ENCODE measurements at regions not wholly inside any gene's neighbourhood (a gene's known extent, or its start where the extent isn't known, plus 50 kb on each side); places are given as distances from the start of the nearest gene placed in this dataset.

DNA sequence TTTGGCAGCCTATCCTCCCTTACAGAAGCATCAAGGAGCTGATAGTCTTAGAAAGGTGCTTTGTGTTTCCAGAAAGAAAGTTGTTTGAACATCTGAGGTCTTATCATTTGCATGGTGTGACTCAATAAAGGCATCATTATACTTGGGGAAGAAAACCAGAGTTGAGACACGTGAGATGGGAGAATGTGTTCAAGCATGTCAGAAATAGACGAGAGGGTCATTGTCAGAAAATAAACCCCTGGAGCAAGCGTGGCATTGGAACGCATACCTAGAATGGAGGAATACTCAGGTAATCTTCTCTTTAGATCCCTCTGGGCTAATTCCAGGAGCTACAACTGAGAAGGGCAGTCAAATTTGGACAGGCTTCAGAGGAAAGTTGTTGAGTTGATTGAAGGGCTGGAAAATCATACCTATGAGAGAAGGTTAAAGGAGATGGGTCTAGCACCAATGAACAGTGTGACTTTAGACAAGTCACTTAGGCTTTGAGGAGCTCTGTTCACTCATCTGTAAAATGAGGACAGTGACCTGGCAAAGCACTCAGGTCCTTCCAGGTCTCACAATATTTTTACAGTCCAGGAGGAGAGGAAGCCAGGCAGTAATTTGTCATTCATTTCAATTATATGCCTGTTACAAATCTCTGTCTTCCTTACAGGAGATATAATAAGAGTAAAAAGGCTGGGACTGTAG, 101.3 kb upstream of the C1orf21 start:
- DNase-seq, result no peak

DNA sequence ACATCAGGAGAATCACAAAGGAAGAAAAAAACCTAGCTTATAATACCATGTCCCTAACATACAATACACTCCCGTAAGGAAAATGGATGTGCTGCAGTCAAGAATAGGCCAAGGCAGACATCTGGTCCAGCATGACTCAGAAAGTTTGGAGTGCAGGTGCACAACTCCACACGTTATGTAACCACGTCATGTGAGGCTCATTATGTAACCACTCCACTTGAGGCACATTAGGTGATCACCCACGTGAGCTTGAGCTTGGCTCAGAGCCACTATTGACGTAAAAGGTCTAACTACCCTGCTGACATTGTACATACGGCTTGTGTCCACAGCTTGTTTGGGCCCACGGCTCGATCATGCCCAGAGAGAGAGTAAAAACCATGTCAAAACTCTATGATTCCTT, 99.8 kb upstream of the C1orf21 start:
- DNase-seq, result peak; percentile 36

DNA sequence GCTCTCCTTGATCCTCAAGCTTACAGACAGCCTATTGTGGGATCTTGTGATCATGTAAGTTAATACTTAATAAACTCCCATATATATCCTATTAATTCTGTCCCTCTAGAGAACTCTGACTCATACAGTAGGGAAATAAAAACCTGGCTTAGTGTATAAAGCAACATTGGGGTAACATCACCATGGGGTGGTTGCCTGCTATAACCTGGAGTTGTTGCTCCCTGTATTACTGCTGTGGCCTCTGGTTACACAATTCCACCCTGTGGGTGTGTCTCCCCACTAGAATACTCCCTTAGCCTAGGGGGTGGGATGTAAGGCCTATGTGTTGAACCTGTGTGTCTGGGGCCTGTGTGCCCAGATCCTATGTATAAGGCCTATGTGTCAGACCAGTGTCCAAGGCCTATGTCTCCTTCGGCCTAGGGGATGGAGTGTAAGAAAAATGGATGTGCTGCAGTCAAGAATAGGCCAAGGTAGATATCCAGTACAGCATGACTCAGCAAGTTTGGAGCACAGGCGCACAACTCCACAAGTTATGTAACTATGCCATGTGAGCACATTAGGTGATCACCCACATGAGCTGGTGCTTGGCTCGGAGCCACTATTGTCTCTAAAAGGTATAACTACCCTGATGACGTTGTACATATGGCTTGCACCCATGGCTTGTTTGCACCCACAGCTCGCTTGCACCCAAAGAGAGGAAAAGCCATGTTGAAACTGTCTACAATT, 96.8 kb upstream of the C1orf21 start:
- no peak for DNase-seq

DNA sequence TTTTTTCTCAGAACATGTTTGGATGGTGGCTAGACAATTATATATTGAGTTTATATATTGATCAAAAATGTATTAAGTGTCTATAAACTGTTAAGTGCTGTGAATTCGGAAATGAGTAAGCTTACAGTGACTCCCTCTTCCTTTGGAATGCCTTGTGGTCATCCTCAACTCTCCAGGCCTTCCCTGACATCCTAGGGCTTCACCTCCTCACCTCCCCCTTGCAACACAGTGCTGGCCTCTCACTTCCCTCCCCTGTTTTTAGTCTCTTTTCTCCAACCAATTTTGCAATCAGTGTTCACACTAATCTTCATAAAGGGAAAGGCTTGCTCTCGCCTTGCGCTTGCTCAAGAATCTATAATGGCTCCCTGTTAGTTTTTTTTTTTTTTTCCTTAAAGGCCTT, 95.1 kb upstream of the C1orf21 start:
- DNase-seq, result no peak

DNA sequence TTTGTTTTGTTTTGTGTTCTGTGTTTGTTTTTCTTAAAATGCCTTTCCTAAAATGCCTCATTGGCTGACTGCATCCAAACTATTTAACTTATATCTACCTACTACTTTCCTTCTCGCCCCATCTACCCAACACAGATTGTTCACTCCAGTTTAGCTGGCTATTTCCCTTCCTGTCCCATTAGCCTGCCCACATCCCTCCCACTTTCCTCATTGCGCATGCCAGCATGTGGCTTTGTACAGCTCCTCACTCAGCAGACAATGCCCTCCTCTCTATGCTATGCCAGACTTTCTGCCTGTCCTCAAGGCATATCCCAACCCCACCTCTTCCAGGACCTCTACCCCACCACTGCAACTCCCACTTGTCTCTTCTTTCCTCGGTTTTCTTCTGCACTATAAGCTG, 94.7 kb upstream of the C1orf21 start:
- DNase-seq, result no peak

DNA sequence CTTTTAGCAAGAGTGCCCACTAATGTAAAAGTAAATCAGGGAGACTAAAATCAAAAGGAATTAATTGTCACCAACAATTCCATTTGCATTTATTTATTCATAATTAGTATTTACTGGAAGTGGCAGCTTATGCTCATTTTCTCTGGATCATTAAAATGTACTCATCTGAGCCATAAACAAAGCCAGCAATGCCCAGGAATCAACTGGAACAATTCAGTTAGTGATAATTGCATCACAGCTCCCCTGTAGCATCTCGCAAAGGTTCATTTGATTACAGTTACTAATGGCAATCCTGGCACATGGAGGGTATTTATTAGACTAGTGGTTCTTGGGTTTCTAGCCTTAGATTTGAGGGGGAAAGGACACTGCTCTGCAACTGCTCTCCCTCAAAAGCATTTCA, 92.7 kb upstream of the C1orf21 start:
- DNase-seq, result no peak

DNA sequence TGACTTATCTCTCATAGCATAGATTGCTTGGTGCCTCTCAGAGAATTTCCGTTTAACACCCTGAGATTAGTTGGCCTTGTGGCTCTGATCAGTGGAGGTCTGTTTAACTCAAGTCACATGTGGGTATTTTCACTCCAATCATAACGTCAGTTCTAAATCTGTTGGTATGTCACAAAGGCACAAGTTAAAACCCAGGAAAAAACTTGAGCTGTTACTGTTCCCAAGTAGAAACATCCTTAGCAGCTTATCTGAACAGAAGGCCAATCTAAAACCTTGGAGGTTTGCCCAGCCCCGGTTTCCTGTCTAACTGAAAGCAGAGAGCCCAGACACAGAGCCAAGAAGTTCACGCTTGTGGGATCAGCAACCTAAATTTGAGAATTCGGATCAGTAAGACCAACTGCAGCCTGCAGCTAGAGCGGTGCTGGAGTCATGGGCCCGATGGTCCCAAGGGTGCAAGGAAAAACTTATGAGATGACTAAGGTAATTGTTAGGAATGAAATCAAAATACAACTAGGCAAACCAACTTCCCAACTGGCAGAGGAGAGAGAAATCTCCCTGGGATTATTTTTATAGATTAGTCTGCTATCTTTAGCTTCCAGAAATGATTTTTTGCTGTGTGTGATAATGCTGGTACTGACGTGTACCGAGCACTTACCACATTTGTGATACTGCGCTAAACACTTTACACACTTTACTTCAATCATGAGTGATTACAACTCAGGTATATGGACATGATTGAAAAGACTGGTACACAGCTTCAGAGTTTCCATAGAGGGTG, 90.2 kb upstream of the C1orf21 start:
- DNase-seq, result no peak

DNA sequence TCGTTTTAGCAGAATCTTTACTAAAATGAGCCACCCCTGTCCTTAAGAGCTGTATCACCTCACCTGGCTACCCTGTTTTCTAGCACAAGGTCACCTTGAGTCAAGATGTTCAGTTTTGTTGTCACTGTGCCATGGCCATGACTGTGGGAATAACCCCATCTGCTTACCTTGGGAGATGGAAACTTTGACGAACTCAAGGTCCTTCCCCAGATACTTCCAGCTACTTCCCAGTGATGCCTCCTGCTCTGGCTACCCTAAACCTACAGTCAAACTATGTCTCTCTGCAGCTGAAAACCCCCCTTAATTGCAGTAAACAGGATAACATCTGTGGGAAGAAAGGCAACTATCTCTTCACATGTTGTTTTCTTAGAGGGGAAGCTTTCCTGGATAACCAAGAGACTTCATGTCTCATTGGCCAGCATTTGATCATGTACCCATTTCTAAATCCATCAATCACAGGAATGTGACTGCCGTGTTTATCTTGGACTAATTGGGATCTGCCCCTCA, 89.5 kb upstream of the C1orf21 start:
- DNase-seq, result no peak

DNA sequence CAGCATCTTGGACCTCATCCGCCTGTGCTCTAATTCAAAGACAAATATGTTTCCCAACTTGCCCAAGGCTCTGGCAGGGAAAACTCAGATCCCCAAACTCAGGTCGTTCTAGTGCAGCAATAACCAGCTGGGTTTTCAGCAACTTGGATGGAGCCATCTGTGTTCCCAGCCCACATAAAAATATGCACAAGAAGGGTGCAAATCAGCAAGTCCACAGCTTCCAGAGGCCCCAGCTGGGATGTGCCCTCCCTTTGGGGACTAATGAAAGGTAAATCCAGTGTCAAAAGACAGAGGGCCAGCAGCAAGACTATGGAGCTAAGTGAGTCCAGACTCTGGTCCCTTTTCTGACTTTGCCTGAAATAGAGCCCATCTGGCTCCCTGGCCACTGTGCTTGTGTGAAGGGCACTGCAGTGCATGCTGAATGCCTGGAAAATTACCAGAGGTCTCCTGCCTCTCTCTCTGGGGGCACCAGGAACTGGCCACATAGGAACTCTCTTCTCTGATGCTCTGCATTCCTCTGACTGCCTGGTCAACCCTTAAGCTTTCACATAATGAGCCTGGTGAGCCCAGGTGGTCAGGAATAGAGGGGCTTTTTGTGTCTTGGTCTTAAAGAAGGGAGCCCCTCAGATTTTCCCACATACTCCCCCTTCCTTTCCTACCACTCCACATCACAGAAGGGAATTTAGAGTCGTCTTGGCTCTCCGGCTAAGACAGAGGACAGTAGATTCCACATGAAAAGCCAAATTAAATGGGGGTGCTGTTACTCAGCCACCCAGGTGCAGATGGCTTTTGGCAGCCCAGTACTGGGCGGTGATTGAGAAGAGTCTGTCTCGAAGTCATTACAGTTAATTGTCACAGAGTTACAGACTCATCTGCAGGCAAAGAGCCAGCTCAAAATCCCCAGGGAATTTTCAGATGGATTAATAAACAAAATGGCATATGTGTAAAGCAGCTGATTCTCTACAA, 88.1 kb upstream of the C1orf21 start:
- no peak for DNase-seq

DNA sequence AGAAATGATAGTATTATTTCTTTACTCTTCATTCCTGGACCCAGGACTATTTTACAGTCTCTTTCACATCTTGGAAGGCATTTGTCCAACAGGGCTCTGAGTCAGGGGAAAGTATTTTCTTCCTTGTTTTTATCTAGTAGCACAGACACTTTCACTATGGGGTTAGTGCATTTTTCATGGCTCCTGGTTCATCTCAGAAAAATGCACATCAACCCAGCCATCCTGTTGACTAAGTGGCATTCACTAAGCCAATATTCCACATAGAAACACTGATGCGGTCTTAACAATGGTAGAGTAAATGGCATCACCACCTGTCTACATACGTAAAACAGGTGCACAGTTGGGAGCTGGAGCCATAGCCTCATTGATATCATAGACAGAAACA, 87.4 kb upstream of the C1orf21 start:
- DNase-seq, result no peak

DNA sequence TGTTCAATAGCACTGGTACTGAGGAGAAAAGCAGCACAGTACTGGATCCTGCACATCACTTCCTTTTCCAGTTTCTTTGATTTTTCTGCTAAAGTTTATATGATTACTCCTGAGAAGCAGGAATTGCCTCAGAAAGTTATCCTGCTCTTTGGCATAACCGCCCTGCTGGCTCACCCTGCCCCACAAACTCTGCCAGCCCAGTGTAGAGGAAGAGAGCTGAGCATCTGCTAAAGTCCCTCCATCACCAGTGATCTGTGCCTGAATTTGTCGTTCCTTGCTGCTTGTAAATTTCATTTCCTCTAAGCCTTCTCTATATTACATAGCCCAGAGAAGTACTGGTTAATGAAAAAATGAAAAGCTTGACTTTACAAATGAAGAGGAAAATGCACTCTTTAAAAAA, 87.0 kb upstream of the C1orf21 start:
- no peak for DNase-seq

DNA sequence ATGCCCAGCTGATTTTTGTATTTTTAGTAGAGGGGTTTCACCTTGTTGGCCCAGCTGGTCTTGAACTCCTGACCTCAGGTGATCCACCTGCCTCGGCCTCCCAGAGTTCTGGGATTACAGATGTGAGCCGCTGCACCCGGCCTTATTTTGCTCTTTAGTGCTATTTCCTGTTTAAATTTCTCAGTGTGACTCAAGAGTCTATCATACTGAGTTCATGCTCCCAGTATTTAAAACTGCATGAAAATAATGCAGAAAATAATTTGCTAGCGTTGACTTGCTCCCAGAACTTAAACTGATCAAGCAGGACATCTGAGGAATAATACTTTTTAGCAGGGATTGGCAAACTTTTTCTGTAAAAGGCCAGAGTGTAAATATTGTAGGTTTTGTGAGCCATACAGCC, 86.4 kb upstream of the C1orf21 start:
- DNase-seq, result no peak

DNA sequence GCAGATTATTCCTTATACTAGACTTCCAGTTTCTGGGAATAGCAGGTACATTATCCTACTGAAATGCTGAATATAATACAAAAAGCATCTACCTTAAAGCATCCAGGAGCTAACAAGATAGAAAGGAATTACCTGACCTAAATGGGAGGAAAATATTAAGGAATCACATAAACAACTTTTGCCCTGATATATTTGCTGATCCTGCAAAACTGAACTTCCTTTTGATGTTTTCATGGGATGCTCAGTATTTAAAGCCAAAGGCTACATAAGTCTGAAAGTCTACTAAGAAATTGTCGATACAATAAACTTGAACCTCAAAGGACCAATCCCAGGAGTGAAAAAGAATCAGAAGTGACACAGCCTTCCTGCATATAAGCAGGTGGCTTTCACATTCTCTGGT, 85.6 kb upstream of the C1orf21 start:
- no peak for DNase-seq

DNA sequence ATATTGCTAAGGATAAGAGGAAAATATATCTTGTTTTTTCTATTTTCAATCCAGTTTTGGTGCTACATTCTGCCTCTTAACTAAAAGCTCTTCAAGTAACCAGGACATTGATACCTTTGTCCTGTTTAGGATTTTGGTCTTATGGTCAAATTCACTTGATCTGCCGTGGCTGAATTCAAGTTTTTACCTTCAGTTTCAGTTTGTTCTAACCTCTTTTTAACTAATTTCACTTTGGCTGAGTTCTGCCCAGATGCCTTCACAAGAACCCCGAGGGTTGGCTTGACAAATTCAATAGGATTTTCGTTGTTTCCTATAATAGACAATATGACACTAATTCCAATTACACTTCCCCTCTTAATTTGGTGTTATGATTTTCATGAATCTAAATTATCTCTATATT, 84.5 kb upstream of the C1orf21 start:
- DNase-seq, result no peak

DNA sequence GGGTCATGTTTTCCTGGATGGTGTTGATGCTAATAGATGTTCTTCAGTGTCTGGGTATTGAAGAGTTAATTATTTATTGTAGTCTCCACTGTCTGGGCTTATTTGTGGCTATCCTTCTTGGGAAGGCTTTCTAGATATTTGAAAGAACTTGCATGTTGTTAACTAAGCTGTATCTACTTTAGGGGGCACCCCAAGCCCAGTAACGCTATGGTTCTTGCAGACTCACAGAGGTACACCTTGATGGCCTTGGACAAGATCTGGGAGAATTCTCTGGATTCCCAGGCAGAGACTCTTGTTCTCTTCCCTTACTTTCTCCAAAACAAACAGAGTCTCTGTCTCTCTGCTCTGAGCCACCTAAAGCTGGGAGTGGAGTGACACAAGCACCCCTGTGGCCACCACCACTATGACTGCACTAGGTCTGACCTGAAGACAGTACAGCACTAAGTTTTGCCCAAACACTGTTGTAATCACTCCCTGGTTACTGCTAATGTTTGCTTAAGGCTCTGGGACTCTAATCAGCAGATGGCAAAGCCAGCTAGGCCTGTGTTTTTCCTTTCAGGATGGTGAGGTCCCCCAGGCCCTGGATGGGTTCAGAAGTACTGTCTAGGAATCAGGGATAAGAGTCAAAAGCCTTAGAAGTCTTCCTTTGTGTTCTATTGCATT, 76.5 kb upstream of the C1orf21 start:
- DNase-seq, result no peak

DNA sequence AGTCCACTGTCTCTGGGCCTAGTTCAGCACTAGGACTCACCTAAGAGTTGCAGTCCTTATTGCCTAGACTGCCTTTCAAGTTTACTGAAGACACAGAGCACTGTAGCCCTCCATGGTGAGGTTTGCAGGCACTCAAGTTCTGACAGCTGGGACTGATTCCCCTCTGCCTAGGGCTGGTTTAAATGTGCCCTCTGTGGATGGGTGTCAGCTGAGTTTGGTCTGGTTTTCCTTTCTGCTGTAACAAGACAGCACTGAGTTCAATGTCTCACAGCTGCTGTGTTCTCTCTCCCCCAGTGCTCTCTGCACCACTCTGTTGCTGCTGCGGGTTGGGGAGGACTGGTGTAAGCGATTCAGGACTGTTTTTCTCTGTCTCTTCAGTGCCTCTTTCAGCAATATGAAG, 75.2 kb upstream of the C1orf21 start:
- DNase-seq, result no peak

DNA sequence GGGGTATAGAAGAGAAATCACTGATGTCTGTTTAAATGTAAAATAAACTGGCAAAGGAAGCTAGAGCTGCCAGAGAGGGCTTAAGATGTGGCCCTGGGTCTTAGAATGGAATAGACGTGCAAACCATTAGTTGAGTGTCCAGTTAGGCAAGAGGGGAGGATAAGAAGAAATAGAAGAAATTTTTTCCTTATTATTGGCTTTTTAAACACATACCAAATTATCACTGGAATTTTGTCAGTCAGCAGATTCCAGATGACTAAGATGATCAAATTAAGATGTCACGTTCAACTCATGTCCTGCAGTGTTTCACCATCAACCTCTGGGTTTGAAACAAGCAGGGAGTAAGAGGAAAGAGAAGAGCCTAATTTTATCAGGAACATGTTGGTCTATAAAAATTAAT, 71.6 kb upstream of the C1orf21 start:
- no peak for DNase-seq

DNA sequence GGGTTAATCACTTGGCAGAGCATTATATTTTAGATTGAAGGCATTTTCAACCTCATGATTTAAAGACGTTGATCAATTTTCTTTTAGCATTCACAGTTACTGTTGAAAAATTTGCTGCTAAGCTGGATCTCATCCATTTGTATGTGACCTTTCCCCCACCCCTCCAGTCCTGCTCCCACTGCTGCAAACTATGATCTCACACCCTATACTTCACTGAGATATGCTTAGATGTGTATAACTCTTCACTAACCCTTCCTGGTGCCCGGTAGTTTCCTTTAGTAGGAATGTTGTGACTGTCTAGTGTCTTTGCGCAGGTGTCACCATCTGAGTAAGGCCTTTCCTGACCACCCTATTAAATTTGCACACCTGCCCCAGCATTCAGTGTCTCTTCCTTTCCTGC, 67.0 kb upstream of the C1orf21 start:
- no peak for DNase-seq

DNA sequence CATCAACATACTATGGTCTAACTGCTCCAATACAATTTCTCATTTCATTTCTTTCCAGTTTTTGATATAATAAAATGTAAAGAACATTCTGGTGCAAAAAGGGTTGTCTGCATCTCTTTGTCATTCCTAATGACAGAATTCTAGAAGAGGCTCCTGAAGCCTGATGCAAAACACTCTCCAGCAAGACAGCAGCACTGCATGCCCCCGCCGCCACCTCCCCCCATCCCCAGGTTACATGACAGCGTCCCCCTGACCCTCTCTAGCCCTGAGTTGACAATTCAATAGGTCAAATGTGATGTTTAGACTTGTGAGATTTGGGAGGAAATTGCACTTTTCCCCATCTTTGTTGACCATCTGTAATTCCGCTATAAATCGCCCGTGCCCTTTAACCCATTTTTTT, 64.6 kb upstream of the C1orf21 start:
- DNase-seq, result no peak

DNA sequence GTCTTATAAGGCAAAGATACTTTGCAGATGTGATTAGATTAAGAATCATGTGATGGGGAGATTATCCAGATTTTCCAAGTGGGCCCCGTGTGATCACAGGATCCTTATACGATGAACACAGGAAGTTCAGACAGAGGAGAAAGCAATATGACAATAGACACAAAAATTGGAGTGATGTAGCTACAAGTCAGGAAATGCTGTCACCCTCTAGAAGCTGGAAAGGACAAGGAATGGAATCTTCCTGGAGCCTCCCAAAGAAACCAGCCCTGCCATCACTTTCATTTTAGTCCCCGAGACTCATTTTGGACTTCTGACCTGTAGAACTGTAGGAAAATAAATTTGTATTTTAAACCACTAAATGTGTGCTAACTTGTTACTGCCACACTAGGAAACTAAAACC, 61.9 kb upstream of the C1orf21 start:
- DNase-seq, result no peak

DNA sequence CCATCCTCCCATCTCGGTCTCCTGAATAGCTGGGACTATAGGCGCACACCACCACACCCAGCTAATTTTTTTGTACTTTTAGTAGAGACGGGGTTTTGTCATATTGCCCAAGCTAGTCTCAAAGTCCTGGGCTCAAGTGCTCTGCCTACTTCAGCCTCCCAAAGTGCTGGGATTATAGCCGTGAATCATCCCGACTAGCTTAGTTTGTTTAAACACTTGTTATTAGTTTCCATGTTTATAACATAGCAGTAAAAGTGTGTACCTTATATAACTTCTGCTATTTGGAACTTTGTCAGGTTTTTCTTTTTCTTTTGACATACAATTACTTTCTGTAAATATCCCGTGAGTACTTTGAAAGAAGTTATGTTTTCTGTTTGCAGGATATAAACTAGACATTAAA, 60.6 kb upstream of the C1orf21 start:
- DNase-seq, result no peak

DNA sequence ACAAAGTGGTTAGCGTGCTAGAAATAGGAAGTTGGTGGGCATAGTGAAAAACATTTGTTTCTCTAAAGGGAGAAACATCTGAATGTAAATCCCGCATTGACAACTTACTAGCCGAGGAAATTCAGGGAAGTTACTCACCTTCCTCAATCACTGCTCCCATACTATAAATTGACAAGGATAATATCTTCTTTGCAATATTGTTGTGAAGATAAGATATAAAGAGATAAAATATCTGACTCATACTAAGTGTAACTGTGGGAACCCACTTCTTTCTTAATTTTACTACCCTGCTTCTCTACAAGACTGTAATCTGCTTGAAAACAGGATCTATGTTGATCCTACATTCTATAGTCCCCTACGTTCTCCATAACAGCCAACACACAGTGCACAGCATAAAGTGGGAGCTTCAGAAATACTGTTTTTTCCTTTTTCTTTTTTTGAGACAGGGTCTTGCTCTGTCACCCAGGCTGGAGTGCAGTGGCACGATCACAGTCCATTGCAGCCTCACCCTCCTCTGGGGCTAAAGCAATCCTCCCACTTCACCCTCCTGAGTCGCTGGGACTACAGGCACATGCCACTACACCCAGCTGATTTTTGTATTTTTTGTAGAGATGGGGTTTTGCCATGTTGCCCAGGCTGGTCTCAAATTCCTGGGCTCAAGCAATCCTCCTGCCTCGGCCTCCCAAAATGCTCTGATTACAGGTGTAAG, 57.4 kb upstream of the C1orf21 start:
- no peak for DNase-seq

All from NCI-H510A treated with DMSO at 0.1 percent for 48 hours (cell line).